Endodermal cell (in vitro differentiated cells): ENCODE measurements at regions not wholly inside any gene's neighbourhood (a gene's known extent, or its start where the extent isn't known, plus 50 kb on each side); places are given as distances from the start of the nearest gene placed in this dataset.

Experiments used
- DNase-seq: peaks from one replicate; pipeline ENCODE4 v3.0.0-alpha.2; 2017
- H3K27ac ChIP-seq: 2 replicates; pipeline ENCODE4 v1.5.1; 2013; ENCODE audit warnings: mild to moderate bottlenecking, low read depth, low read length, moderate library complexity
- H3K27me3 ChIP-seq: 2 replicates; pipeline ENCODE4 v1.6.1; 2013; ENCODE audit warnings: mild to moderate bottlenecking, low read length, moderate library complexity; ENCODE audit not compliant: insufficient read depth, control insufficient read depth, poor library complexity, severe bottlenecking
- H3K36me3 ChIP-seq: 2 replicates; pipeline ENCODE4 v1.7.0; 2013; ENCODE audit warnings: mild to moderate bottlenecking, low read length, moderate library complexity; ENCODE audit not compliant: control insufficient read depth, insufficient read depth
- H3K4me1 ChIP-seq: one replicate; pipeline ENCODE4 v1.7.0; 2013; ENCODE audit warnings: low read length; ENCODE audit not compliant: control insufficient read depth, insufficient read depth
- H3K4me3 ChIP-seq: 2 replicates; pipeline ENCODE4 v1.5.1; 2013; ENCODE audit warnings: mild to moderate bottlenecking, low read length, moderate library complexity
- H3K9ac ChIP-seq: 2 replicates; pipeline ENCODE4 v1.6.1; 2013; ENCODE audit warnings: mild to moderate bottlenecking, low read length, moderate library complexity; ENCODE audit not compliant: poor library complexity, severe bottlenecking; ENCODE audit errors: extremely low read depth
- H3K9me3 ChIP-seq: 2 replicates; pipeline ENCODE4 v1.6.1; 2013; ENCODE audit warnings: mild to moderate bottlenecking, low read length, moderate library complexity; ENCODE audit not compliant: control insufficient read depth
- H3K27ac Mint-ChIP-seq: 2 replicates; pipeline ENCODE4 v1.8.0; 2020; ENCODE audit warnings: mixed read lengths
- H3K27me3 Mint-ChIP-seq: 2 replicates; pipeline ENCODE4 v1.8.0; 2021; ENCODE audit warnings: mild to moderate bottlenecking, mixed read lengths; ENCODE audit not compliant: insufficient read depth
- H3K36me3 Mint-ChIP-seq: 2 replicates; pipeline ENCODE4 v1.8.0; 2020; ENCODE audit warnings: low read depth, mixed read lengths
- H3K4me1 Mint-ChIP-seq: 2 replicates; pipeline ENCODE4 v1.8.0; 2020; ENCODE audit warnings: mixed read lengths
- H3K4me3 Mint-ChIP-seq: 2 replicates; pipeline ENCODE4 v1.8.0; 2020; ENCODE audit warnings: mild to moderate bottlenecking, moderate library complexity, mixed read lengths
- H3K9me3 Mint-ChIP-seq: 2 replicates; pipeline ENCODE4 v1.8.0; 2020; ENCODE audit warnings: mild to moderate bottlenecking, mixed read lengths
- CTCF ChIP-seq: fragments of 200-600 bp; sonication (generic); conservative IDR thresholded peaks from 2 replicates; pipeline ENCODE4 v1.5.0; 2021; ENCODE audit warnings: antibody characterized with exemption, mild to moderate bottlenecking
- WGBS, 2 experiments: methylation state at CpG; one replicate each; pipeline versions ENCODE4 v1.1.5 to v1.1.7; 2013; ENCODE audit warnings: missing lambda C conversion rate in 2 of 2, mixed read lengths in 1 of 2; ENCODE audit not compliant: insufficient coverage in 1 of 2, insufficient read length in 1 of 2; 5-methylcytosine and 5-hydroxymethylcytosine counted together

- no peaks in the 10 kb centered on the region for H3K36me3 Mint-ChIP-seq
- WGBS, 2 experiments: 80 to 84% methylated on average over 11 of the region's 11 CpGs
These were observed 144.6 kb upstream of the TMEM170B start for GRCh38 chr6:11392778-11393507.

GRCh38 chr6:11391934-11392777, 145.4 kb upstream of the TMEM170B start:
- Mint-ChIP-seq H3K4me3 (no peak overlapping the region), H3K27me3 (peaks cover 3% of the 10 kb centered on the region), H3K27ac (peak overlapping the region; percentile 44), H3K9me3 (peaks cover 4% of the 10 kb centered on the region), H3K36me3 (no peaks in the 10 kb centered on the region), H3K4me1 (peaks cover 20% of the 10 kb centered on the region)
- Histone ChIP-seq H3K27ac (peak overlapping the region; percentile 11), H3K9ac (no peak overlapping the region), H3K9me3 (peaks cover 15% of the 10 kb centered on the region), H3K4me3 (peak overlapping the region; percentile 66), H3K4me1 (peaks cover 16% of the 10 kb centered on the region), H3K36me3 (no peaks in the 10 kb centered on the region), H3K27me3 (no peaks in the 10 kb centered on the region)
- no peak for TF ChIP-seq CTCF
- 91 to 95% methylated on average over 3 to 5 of the region's 5 CpGs for WGBS, 2 experiments
- DNase-seq: no peak

More at GRCh38 chr6:11392778-11393507, 144.6 kb upstream of the TMEM170B start:
- H3K4me3 ChIP-seq: peak overlapping the region; percentile 66
- peaks cover 15% of the 10 kb centered on the region for H3K9me3 ChIP-seq
- peaks cover 16% of the 10 kb centered on the region for H3K4me1 ChIP-seq
- no peak overlapping the region for H3K4me3 Mint-ChIP-seq
- H3K36me3 ChIP-seq: no peaks in the 10 kb centered on the region
- no peaks in the 10 kb centered on the region for H3K27me3 ChIP-seq
- no peak overlapping the region for H3K9ac ChIP-seq
- H3K4me1 Mint-ChIP-seq: peaks cover 22% of the 10 kb centered on the region
- peaks cover 4% of the 10 kb centered on the region for H3K9me3 Mint-ChIP-seq
- TF ChIP-seq CTCF: no peak
- peak overlapping the region; percentile 11 for H3K27ac ChIP-seq
- peaks cover 3% of the 10 kb centered on the region for H3K27me3 Mint-ChIP-seq
- H3K27ac Mint-ChIP-seq: peak overlapping the region; percentile 44
- DNase-seq: no peak

GRCh38 chr6:11389977-11390376, 147.6 kb upstream of the TMEM170B start:
- H3K4me3 Mint-ChIP-seq: no peak overlapping the region
- no peak overlapping the region for H3K27ac Mint-ChIP-seq
- TF ChIP-seq CTCF: no peak
- Histone ChIP-seq H3K4me3 (peak overlapping the region; percentile 12), H3K9ac (no peak overlapping the region), H3K27me3 (no peaks in the 10 kb centered on the region), H3K27ac (no peak overlapping the region), H3K36me3 (no peaks in the 10 kb centered on the region), H3K9me3 (peaks cover 15% of the 10 kb centered on the region), H3K4me1 (peaks cover 16% of the 10 kb centered on the region)
- no peak for DNase-seq
- 94% methylated on average over 7 of the region's 7 CpGs for WGBS, 2 experiments
- no peaks in the 10 kb centered on the region for H3K36me3 Mint-ChIP-seq
- no peaks in the 10 kb centered on the region for H3K27me3 Mint-ChIP-seq
- H3K4me1 Mint-ChIP-seq: peaks cover 38% of the 10 kb centered on the region
- peaks cover 4% of the 10 kb centered on the region for H3K9me3 Mint-ChIP-seq
